Adrenal gland (tissue), 9 donors: ENCODE measurements at regions not wholly inside any gene's neighbourhood (a gene's known extent, or its start where the extent isn't known, plus 50 kb on each side); places are given as distances from the start of the nearest gene placed in this dataset.

Experiments used
- DNase-seq, 7 donors: peaks; one replicate each; pipeline ENCODE4 v3.0.0-alpha.2; 2019 to 2020
- H3K27ac ChIP-seq, 5 donors: fragments of 200-600 bp; sonication (generic) in 4 of 5; 1 replicate in 3 of 5; 2 replicates in 2 of 5; pipeline versions ENCODE4 v1.5.1 to v1.8.0; 2016 to 2020; ENCODE audit warnings: mild to moderate bottlenecking in 1 of 5
- H3K27me3 ChIP-seq: fragments of 200-600 bp; 2 replicates; pipeline ENCODE4 v1.8.0; 2021
- H3K36me3 ChIP-seq, 2 donors: fragments of 200-600 bp; replicated peaks in 1 of 2; 1 replicate in 1 of 2; 2 replicates in 1 of 2; pipeline versions ENCODE4 v1.5.1 to v1.8.0; 2018 to 2022
- H3K4me1 ChIP-seq, 2 donors: fragments of 200-600 bp; replicated peaks in 1 of 2; 1 replicate in 1 of 2; 2 replicates in 1 of 2; pipeline versions ENCODE4 v1.5.1 to v1.8.0; 2018 to 2021
- H3K4me3 ChIP-seq, 4 donors: fragments of 200-600 bp; sonication (generic) in 3 of 4; one replicate each; pipeline ENCODE4 v1.5.1; 2016 to 2018
- H3K9me3 ChIP-seq, 3 donors: fragments of 200-600 bp; sonication (generic) in 1 of 3; replicated peaks in 1 of 3; 1 replicate in 2 of 3; 2 replicates in 1 of 3; pipeline versions ENCODE4 v1.5.1 to v1.8.0; 2016 to 2021
- CTCF ChIP-seq, 6 experiments: fragments of 450-650 bp in 4 of 6; fragments of 200-600 bp in 2 of 6; sonication (generic) in 1 of 6; IDR thresholded peaks; 1 replicate in 5 of 6; 2 replicates in 1 of 6; pipeline versions ENCODE4 v1.5.1 to v1.8.0; 2016 to 2021; ENCODE audit warnings: antibody characterized with exemption in 6 of 6, mild to moderate bottlenecking in 2 of 6, moderate library complexity in 1 of 6
- POLR2A ChIP-seq, 2 donors: fragments of 450-650 bp; IDR thresholded peaks; one replicate each; pipeline ENCODE4 v1.6.1; 2017; ENCODE audit warnings: antibody characterized with exemption in 2 of 2, mild to moderate bottlenecking in 2 of 2, moderate library complexity in 1 of 2
- WGBS, 4 donors: extraction: QIAGEN DNeasy Blood & Tissue Kit in 2 of 4; methylation state at CpG; one replicate each; pipeline versions ENCODE4 v1.1.5 to v1.1.7; 2013 to 2017; 5-methylcytosine and 5-hydroxymethylcytosine counted together
- intact Hi-C, 2 donors: fragments of 100-400 bp; cut with DNase I; formaldehyde crosslinking; loops; one replicate each; pipeline versions ENCODE4 v1.14.1 to v1.15.0; 2022 to 2023
- donor health status: healthy with polysubstance abuse.
- donor health status: Bipolar disorder and iron deficiency.
- donor health status: DM: yes; HTN: yes; CAD: no.
- donor health status: DM: no; HTN: no; CAD: no.
- donor health status: DM: no; HTN: no; CAD: no.

- Histone ChIP-seq H3K27me3 (no peaks in the 10 kb centered on the region), H3K4me1 (no peaks in the 10 kb centered on the region), H3K4me3 (no peak overlapping the region), H3K9me3 (no peaks in the 10 kb centered on the region), H3K27ac (no peak overlapping the region), H3K36me3 (no peaks in the 10 kb centered on the region)
- TF ChIP-seq POLR2A (IDR thresholded peaks at IDR 0.05) (no peak), CTCF (IDR thresholded peaks at IDR 0.05) (no peak)
- no peak for DNase-seq
- intact Hi-C loops, result no loop called here
Measured at GRCh38 chr1:192749349-192749748, 59.5 kb upstream of the RGS2 start.

DNA sequence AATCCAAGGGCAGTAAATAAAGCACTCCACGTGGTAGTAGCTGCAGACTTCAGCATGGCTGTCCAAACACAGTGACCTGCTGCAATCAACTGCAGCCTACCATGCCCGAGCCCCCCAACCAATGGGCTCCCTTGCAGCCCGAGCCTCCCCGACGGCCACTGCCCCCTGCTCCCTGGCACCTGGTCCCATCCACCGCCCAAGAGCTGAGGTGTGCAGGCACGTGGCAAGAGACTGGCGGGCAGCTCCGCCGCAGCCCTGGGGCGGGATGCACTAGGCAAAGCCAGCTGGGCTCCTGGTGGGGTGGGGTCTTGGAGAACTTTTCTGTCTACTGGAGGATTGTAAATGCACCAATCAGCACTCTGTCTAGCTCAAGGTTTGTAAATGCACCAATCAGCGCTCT lies 57.6 kb upstream of the RGS2 start:
- Histone ChIP-seq H3K36me3 (no peaks in the 10 kb centered on the region), H3K27me3 (no peaks in the 10 kb centered on the region), H3K27ac (no peak overlapping the region), H3K4me3 (no peak overlapping the region), H3K9me3 (no peaks in the 10 kb centered on the region), H3K4me1 (no peaks in the 10 kb centered on the region)
- intact Hi-C loops, result no loop called here
- TF ChIP-seq POLR2A (IDR thresholded peaks at IDR 0.05), result no peak
- no peak for TF ChIP-seq CTCF (IDR thresholded peaks at IDR 0.05)
- whole genome bisulfite sequencing, 4 donors, result 95 to 100% (median 97%) methylated on average over 1 to 12 of the region's 12 CpGs
- no peak for DNase-seq

- Histone ChIP-seq H3K27me3 (no peaks in the 10 kb centered on the region), H3K4me1 (no peaks in the 10 kb centered on the region), H3K9me3 (no peaks in the 10 kb centered on the region), H3K4me3 (no peak overlapping the region), H3K27ac (no peak overlapping the region), H3K36me3 (no peaks in the 10 kb centered on the region)
- no peak for TF ChIP-seq POLR2A (IDR thresholded peaks at IDR 0.05)
- no peak for DNase-seq
- intact Hi-C loops, result no loop called here
- 83 to 88% (median 86%) methylated on average over 4 of the region's 4 CpGs for WGBS, 4 donors
Measured at GRCh38 chr1:192756314-192756713, 52.5 kb upstream of the RGS2 start.

GRCh38 chr1:192756847-192757246 lies 52.0 kb upstream of the RGS2 start:
- WGBS, 4 donors, result 67 to 71% (median 68%) methylated on average over 2 of the region's 2 CpGs
- no peak for DNase-seq
- Histone ChIP-seq H3K4me1 (no peaks in the 10 kb centered on the region), H3K27me3 (no peaks in the 10 kb centered on the region), H3K27ac (no peak overlapping the region), H3K36me3 (no peaks in the 10 kb centered on the region), H3K4me3 (no peak overlapping the region), H3K9me3 (no peaks in the 10 kb centered on the region)
- intact Hi-C loops, result no loop called here
- TF ChIP-seq POLR2A (IDR thresholded peaks at IDR 0.05) (no peak), CTCF (IDR thresholded peaks at IDR 0.05) (no peak)

DNA sequence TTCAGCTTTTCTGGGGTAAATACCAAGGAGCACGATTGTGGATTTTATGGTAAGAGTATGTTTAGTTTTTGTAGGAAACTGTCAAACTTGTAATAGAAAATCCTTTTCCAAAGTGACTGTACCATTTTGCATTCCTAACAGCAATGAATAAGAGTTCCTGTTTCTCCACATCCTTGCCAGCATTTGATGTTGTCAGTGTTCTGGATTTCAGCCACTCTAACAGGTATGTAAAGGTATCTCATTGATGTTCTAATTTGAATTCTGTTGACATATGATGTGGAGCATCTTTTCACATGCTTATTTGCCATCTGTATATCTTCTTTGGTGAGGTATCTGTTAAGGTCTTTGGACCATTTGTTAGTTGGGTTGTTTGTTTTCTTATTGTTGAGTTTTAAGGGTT lies 50.3 kb upstream of the RGS2 start:
- no peaks in the 10 kb centered on the region for H3K27me3 ChIP-seq
- intact Hi-C loops, result no loop called here
- H3K9me3 ChIP-seq, result no peaks in the 10 kb centered on the region
- H3K4me1 ChIP-seq, result no peaks in the 10 kb centered on the region
- DNase-seq, result no peak
- no peak overlapping the region for H3K27ac ChIP-seq
- H3K36me3 ChIP-seq, result no peaks in the 10 kb centered on the region
- no peak overlapping the region for H3K4me3 ChIP-seq
- TF ChIP-seq CTCF (IDR thresholded peaks at IDR 0.05) (no peak), POLR2A (IDR thresholded peaks at IDR 0.05) (no peak)
- WGBS, 4 donors, result 75 to 94% (median 91%) methylated on average over 1 of the region's 1 CpG
